ENCODE measurements at regions not wholly inside any gene's neighbourhood (a gene's known extent, or its start where the extent isn't known, plus 50 kb on each side); places are given as distances from the start of the nearest gene placed in this dataset.
A peak's percentile ranks its signal among the peaks of the same experiment; 100 is the strongest.

GRCh38 chr10:59012839-59013238 is 163.6 kb upstream of the PHYHIPL start:
- 65 to 74% (median 69%) methylated on average over 3 of the region's 3 CpGs for WGBS, 3 donors
- H3K27ac ChIP-seq (ENCODE audit: low read depth in 1 of 3, low read length in 2 of 3) = no peak overlapping the region
- no peaks in the 10 kb centered on the region for H3K36me3 ChIP-seq (ENCODE audit: control insufficient read depth in 3 of 3, insufficient read depth in 2 of 3, low read depth in 1 of 3, low read length in 3 of 3)
- H3K4me1 ChIP-seq (ENCODE audit: control insufficient read depth in 3 of 3, insufficient read depth in 2 of 3, low read depth in 1 of 3, low read length in 2 of 3) = no peaks in the 10 kb centered on the region
- no peaks in the 10 kb centered on the region for H3K9me3 ChIP-seq (ENCODE audit: control insufficient read depth in 2 of 2, insufficient read depth in 1 of 2, low read depth in 1 of 2, low read length in 1 of 2)
- DNase-seq (no peak), FAIRE-seq (no peak)
- H3K27me3 ChIP-seq (ENCODE audit: control insufficient read depth in 3 of 3, insufficient read depth in 3 of 3, low read length in 3 of 3) = no peaks in the 10 kb centered on the region
- H3K4me3 ChIP-seq (ENCODE audit: low read depth in 1 of 3, low read length in 3 of 3) = no peak overlapping the region

GRCh38 chr10:59016043-59016442 is 160.4 kb upstream of the PHYHIPL start:
- no peak for DNase-seq
- Histone ChIP-seq H3K4me1 (ENCODE audit: control insufficient read depth in 3 of 3, insufficient read depth in 2 of 3, low read depth in 1 of 3, low read length in 2 of 3) (no peaks in the 10 kb centered on the region), H3K9me3 (ENCODE audit: control insufficient read depth in 2 of 2, insufficient read depth in 1 of 2, low read depth in 1 of 2, low read length in 1 of 2) (no peaks in the 10 kb centered on the region), H3K27ac (ENCODE audit: low read depth in 1 of 3, low read length in 2 of 3) (no peak overlapping the region), H3K4me3 (ENCODE audit: low read depth in 1 of 3, low read length in 3 of 3) (no peak overlapping the region), H3K36me3 (ENCODE audit: control insufficient read depth in 3 of 3, insufficient read depth in 2 of 3, low read depth in 1 of 3, low read length in 3 of 3) (no peaks in the 10 kb centered on the region), H3K27me3 (ENCODE audit: control insufficient read depth in 3 of 3, insufficient read depth in 3 of 3, low read length in 3 of 3) (no peaks in the 10 kb centered on the region)
- FAIRE-seq = no peak
- 73 to 85% (median 79%) methylated on average over 4 of the region's 4 CpGs for WGBS, 3 donors

- Histone ChIP-seq H3K4me1 (ENCODE audit: control insufficient read depth in 3 of 3, insufficient read depth in 2 of 3, low read depth in 1 of 3, low read length in 2 of 3) (no peaks in the 10 kb centered on the region), H3K9me3 (ENCODE audit: control insufficient read depth in 2 of 2, insufficient read depth in 1 of 2, low read depth in 1 of 2, low read length in 1 of 2) (no peaks in the 10 kb centered on the region), H3K4me3 (ENCODE audit: low read depth in 1 of 3, low read length in 3 of 3) (no peak overlapping the region), H3K27me3 (ENCODE audit: control insufficient read depth in 3 of 3, insufficient read depth in 3 of 3, low read length in 3 of 3) (no peaks in the 10 kb centered on the region), H3K27ac (ENCODE audit: low read depth in 1 of 3, low read length in 2 of 3) (no peak overlapping the region), H3K36me3 (ENCODE audit: control insufficient read depth in 3 of 3, insufficient read depth in 2 of 3, low read depth in 1 of 3, low read length in 3 of 3) (no peaks in the 10 kb centered on the region)
- WGBS, 3 donors = 72 to 92% (median 90%) methylated on average over 5 of the region's 5 CpGs
- DNase-seq (no peak), FAIRE-seq (no peak)
Observed at GRCh38 chr10:59018977-59019376, 157.5 kb upstream of the PHYHIPL start.

GRCh38 chr10:59019603-59020002 is 156.8 kb upstream of the PHYHIPL start:
- DNase-seq (no peak), FAIRE-seq (no peak)
- no peaks in the 10 kb centered on the region for H3K4me1 ChIP-seq (ENCODE audit: control insufficient read depth in 3 of 3, insufficient read depth in 2 of 3, low read depth in 1 of 3, low read length in 2 of 3)
- no peak overlapping the region for H3K4me3 ChIP-seq (ENCODE audit: low read depth in 1 of 3, low read length in 3 of 3)
- H3K9me3 ChIP-seq (ENCODE audit: control insufficient read depth in 2 of 2, insufficient read depth in 1 of 2, low read depth in 1 of 2, low read length in 1 of 2) = no peaks in the 10 kb centered on the region
- H3K36me3 ChIP-seq (ENCODE audit: control insufficient read depth in 3 of 3, insufficient read depth in 2 of 3, low read depth in 1 of 3, low read length in 3 of 3) = no peaks in the 10 kb centered on the region
- no peak overlapping the region for H3K27ac ChIP-seq (ENCODE audit: low read depth in 1 of 3, low read length in 2 of 3)
- H3K27me3 ChIP-seq (ENCODE audit: control insufficient read depth in 3 of 3, insufficient read depth in 3 of 3, low read length in 3 of 3) = no peaks in the 10 kb centered on the region
- 19 to 53% (median 33%) methylated on average over 3 of the region's 3 CpGs for WGBS, 3 donors

- WGBS, 3 donors = 89 to 97% (median 91%) methylated on average over 4 of the region's 4 CpGs
- FAIRE-seq = no peak
Observed at GRCh38 chr10:59020502-59020901, 155.9 kb upstream of the PHYHIPL start.

GRCh38 chr10:59025981-59026765 is 150.3 kb upstream of the PHYHIPL start:
- FAIRE-seq (no peak), DNase-seq (peak; percentile 62 to 90)
- 53 to 79% (median 72%) methylated on average over 23 of the region's 23 CpGs for WGBS, 3 donors
- H3K4me3 ChIP-seq (ENCODE audit: low read depth in 1 of 3, low read length in 3 of 3) = no peak overlapping the region
- H3K36me3 ChIP-seq (ENCODE audit: control insufficient read depth in 3 of 3, insufficient read depth in 2 of 3, low read depth in 1 of 3, low read length in 3 of 3) = no peaks in the 10 kb centered on the region
- H3K27me3 ChIP-seq (ENCODE audit: control insufficient read depth in 3 of 3, insufficient read depth in 3 of 3, low read length in 3 of 3) = no peaks in the 10 kb centered on the region
- peak overlapping the region in 1 of 3 donors; percentile 46 for H3K27ac ChIP-seq (ENCODE audit: low read depth in 1 of 3, low read length in 2 of 3)
- peaks cover 0 to 9% (median 0%) of the 10 kb centered on the region in 3 donors for H3K4me1 ChIP-seq (ENCODE audit: control insufficient read depth in 3 of 3, insufficient read depth in 2 of 3, low read depth in 1 of 3, low read length in 2 of 3)
- H3K9me3 ChIP-seq (ENCODE audit: control insufficient read depth in 2 of 2, insufficient read depth in 1 of 2, low read depth in 1 of 2, low read length in 1 of 2) = no peaks in the 10 kb centered on the region

More at GRCh38 chr10:59020502-59020901, 155.9 kb upstream of the PHYHIPL start:
- no peak overlapping the region for H3K4me3 ChIP-seq (ENCODE audit: low read depth in 1 of 3, low read length in 3 of 3)
- no peak for DNase-seq
- no peak overlapping the region for H3K27ac ChIP-seq (ENCODE audit: low read depth in 1 of 3, low read length in 2 of 3)
- no peaks in the 10 kb centered on the region for H3K27me3 ChIP-seq (ENCODE audit: control insufficient read depth in 3 of 3, insufficient read depth in 3 of 3, low read length in 3 of 3)
- H3K36me3 ChIP-seq (ENCODE audit: control insufficient read depth in 3 of 3, insufficient read depth in 2 of 3, low read depth in 1 of 3, low read length in 3 of 3) = no peaks in the 10 kb centered on the region
- peaks cover 0 to under 1% (median 0%) of the 10 kb centered on the region in 3 donors for H3K4me1 ChIP-seq (ENCODE audit: control insufficient read depth in 3 of 3, insufficient read depth in 2 of 3, low read depth in 1 of 3, low read length in 2 of 3)
- H3K9me3 ChIP-seq (ENCODE audit: control insufficient read depth in 2 of 2, insufficient read depth in 1 of 2, low read depth in 1 of 2, low read length in 1 of 2) = no peaks in the 10 kb centered on the region

- 75 to 78% (median 77%) methylated on average over 5 of the region's 5 CpGs for WGBS, 3 donors
- FAIRE-seq = no peak
Observed at GRCh38 chr10:59027975-59028655, 148.3 kb upstream of the PHYHIPL start.

GRCh38 chr10:59033622-59034021 is 142.8 kb upstream of the PHYHIPL start:
- Histone ChIP-seq H3K36me3 (ENCODE audit: control insufficient read depth in 3 of 3, insufficient read depth in 2 of 3, low read depth in 1 of 3, low read length in 3 of 3) (no peaks in the 10 kb centered on the region), H3K9me3 (ENCODE audit: control insufficient read depth in 2 of 2, insufficient read depth in 1 of 2, low read depth in 1 of 2, low read length in 1 of 2) (no peaks in the 10 kb centered on the region), H3K27ac (ENCODE audit: low read depth in 1 of 3, low read length in 2 of 3) (no peak overlapping the region), H3K4me3 (ENCODE audit: low read depth in 1 of 3, low read length in 3 of 3) (no peak overlapping the region), H3K27me3 (ENCODE audit: control insufficient read depth in 3 of 3, insufficient read depth in 3 of 3, low read length in 3 of 3) (no peaks in the 10 kb centered on the region), H3K4me1 (ENCODE audit: control insufficient read depth in 3 of 3, insufficient read depth in 2 of 3, low read depth in 1 of 3, low read length in 2 of 3) (peaks cover 0 to 13% (median 0%) of the 10 kb centered on the region in 3 donors)
- 55 to 61% (median 57%) methylated on average over 6 of the region's 6 CpGs for WGBS, 3 donors
- DNase-seq = no peak
- FAIRE-seq = no peak

More at GRCh38 chr10:59027975-59028655, 148.3 kb upstream of the PHYHIPL start:
- H3K36me3 ChIP-seq (ENCODE audit: control insufficient read depth in 3 of 3, insufficient read depth in 2 of 3, low read depth in 1 of 3, low read length in 3 of 3) = no peaks in the 10 kb centered on the region
- no peak overlapping the region for H3K27ac ChIP-seq (ENCODE audit: low read depth in 1 of 3, low read length in 2 of 3)
- H3K27me3 ChIP-seq (ENCODE audit: control insufficient read depth in 3 of 3, insufficient read depth in 3 of 3, low read length in 3 of 3) = no peaks in the 10 kb centered on the region
- H3K9me3 ChIP-seq (ENCODE audit: control insufficient read depth in 2 of 2, insufficient read depth in 1 of 2, low read depth in 1 of 2, low read length in 1 of 2) = no peaks in the 10 kb centered on the region
- no peak for DNase-seq
- H3K4me3 ChIP-seq (ENCODE audit: low read depth in 1 of 3, low read length in 3 of 3) = no peak overlapping the region
- H3K4me1 ChIP-seq (ENCODE audit: control insufficient read depth in 3 of 3, insufficient read depth in 2 of 3, low read depth in 1 of 3, low read length in 2 of 3) = peaks cover 0 to 9% (median 0%) of the 10 kb centered on the region in 3 donors

Measured in small intestine (tissue), 7 donors.